OCI-LY7 (cell line): ENCODE measurements at regions not wholly inside any gene's neighbourhood (a gene's known extent, or its start where the extent isn't known, plus 50 kb on each side); places are given as distances from the start of the nearest gene placed in this dataset.

Experiments used
- EZH2phosphoT487 ChIP-seq: fragments of 200-600 bp; sonication (generic); IDR thresholded peaks from 2 replicates; pipeline ENCODE4 v1.6.1; 2018; ENCODE audit warnings: low read depth, borderline replicate concordance, mild to moderate bottlenecking, mixed run types, antibody characterized with exemption, low read length, moderate library complexity, mixed read lengths
- TF ChIP-seq, protein P1 (sequence below): fragments of 200-600 bp; sonication (generic); conservative IDR thresholded peaks from 2 replicates; pipeline ENCODE4 v1.5.1; 2014; ENCODE audit warnings: mild to moderate bottlenecking, antibody characterized with exemption, low read length, moderate library complexity, mixed read lengths

GRCh38 chr5:17696627-17697026, 62.4 kb downstream of the TAF11L14 start:
- TF ChIP-seq, protein P1, sequence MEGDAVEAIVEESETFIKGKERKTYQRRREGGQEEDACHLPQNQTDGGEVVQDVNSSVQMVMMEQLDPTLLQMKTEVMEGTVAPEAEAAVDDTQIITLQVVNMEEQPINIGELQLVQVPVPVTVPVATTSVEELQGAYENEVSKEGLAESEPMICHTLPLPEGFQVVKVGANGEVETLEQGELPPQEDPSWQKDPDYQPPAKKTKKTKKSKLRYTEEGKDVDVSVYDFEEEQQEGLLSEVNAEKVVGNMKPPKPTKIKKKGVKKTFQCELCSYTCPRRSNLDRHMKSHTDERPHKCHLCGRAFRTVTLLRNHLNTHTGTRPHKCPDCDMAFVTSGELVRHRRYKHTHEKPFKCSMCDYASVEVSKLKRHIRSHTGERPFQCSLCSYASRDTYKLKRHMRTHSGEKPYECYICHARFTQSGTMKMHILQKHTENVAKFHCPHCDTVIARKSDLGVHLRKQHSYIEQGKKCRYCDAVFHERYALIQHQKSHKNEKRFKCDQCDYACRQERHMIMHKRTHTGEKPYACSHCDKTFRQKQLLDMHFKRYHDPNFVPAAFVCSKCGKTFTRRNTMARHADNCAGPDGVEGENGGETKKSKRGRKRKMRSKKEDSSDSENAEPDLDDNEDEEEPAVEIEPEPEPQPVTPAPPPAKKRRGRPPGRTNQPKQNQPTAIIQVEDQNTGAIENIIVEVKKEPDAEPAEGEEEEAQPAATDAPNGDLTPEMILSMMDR = no peak
- TF ChIP-seq EZH2phosphoT487 = no peak
